Hepatocyte (in vitro differentiated cells): ENCODE measurements at regions not wholly inside any gene's neighbourhood (a gene's known extent, or its start where the extent isn't known, plus 50 kb on each side); places are given as distances from the start of the nearest gene placed in this dataset.

Experiments
- DNase-seq: peaks from one replicate; pipeline ENCODE4 v3.0.0-alpha.2; 2016; ENCODE audit warnings: low spot score
- H2AFZ ChIP-seq: fragments of 200-600 bp; sonication (generic); 2 replicates; pipeline ENCODE4 v1.6.0; 2016; ENCODE audit warnings: antibody characterized with exemption, mild to moderate bottlenecking
- H3K27ac ChIP-seq: fragments of 200-600 bp; sonication (generic); 2 replicates; pipeline ENCODE4 v1.5.1; 2016; ENCODE audit warnings: mild to moderate bottlenecking
- H3K27me3 ChIP-seq: fragments of 200-600 bp; sonication (generic); 2 replicates; pipeline ENCODE4 v1.6.1; 2016
- H3K36me3 ChIP-seq: fragments of 200-600 bp; sonication (generic); replicated peaks from 2 replicates; pipeline ENCODE4 v1.5.1; 2016; ENCODE audit warnings: low read depth; ENCODE audit not compliant: insufficient read depth
- H3K4me1 ChIP-seq: fragments of 200-600 bp; sonication (generic); 2 replicates; pipeline ENCODE4 v1.5.1; 2016; ENCODE audit warnings: mild to moderate bottlenecking, moderate library complexity; ENCODE audit not compliant: insufficient read depth
- H3K4me2 ChIP-seq: fragments of 200-600 bp; sonication (generic); 2 replicates; pipeline ENCODE4 v1.6.0; 2016
- H3K4me3 ChIP-seq: fragments of 200-600 bp; sonication (generic); 2 replicates; pipeline ENCODE4 v1.5.1; 2016; ENCODE audit warnings: mild to moderate bottlenecking
- H3K79me2 ChIP-seq: fragments of 200-600 bp; sonication (generic); 2 replicates; pipeline ENCODE4 v1.6.0; 2017; ENCODE audit warnings: mild to moderate bottlenecking
- H3K9me2 ChIP-seq: fragments of 200-600 bp; sonication (generic); replicated peaks from 2 replicates; pipeline ENCODE4 v1.6.0; 2017; ENCODE audit warnings: mild to moderate bottlenecking; ENCODE audit not compliant: insufficient read depth
- H3K9me3 ChIP-seq: fragments of 200-600 bp; sonication (generic); 2 replicates; pipeline ENCODE4 v1.5.1; 2016; ENCODE audit warnings: low read depth, mild to moderate bottlenecking
- H4K20me1 ChIP-seq: fragments of 200-600 bp; sonication (generic); 2 replicates; pipeline ENCODE4 v1.6.0; 2016; ENCODE audit warnings: mild to moderate bottlenecking; ENCODE audit not compliant: insufficient read depth, poor library complexity, severe bottlenecking
- EZH2 ChIP-seq: fragments of 200-600 bp; sonication (generic); IDR thresholded peaks from 2 replicates; pipeline ENCODE4 v1.6.1; 2016; ENCODE audit warnings: antibody characterized with exemption, mild to moderate bottlenecking, borderline replicate concordance
- EZH2phosphoT487 ChIP-seq: fragments of 200-600 bp; sonication (generic); IDR thresholded peaks from one replicate; pipeline ENCODE4 v1.6.1; 2018; ENCODE audit warnings: antibody characterized with exemption, mild to moderate bottlenecking, low read depth, moderate library complexity; ENCODE audit not compliant: unreplicated experiment, severe bottlenecking
- WGBS: methylation state at CpG from one replicate; pipeline ENCODE4 v1.1.6; 2016; ENCODE audit warnings: low lambda C conversion rate; ENCODE audit errors: missing lambda C conversion rate; 5-methylcytosine and 5-hydroxymethylcytosine counted together
- TF ChIP-seq, protein P1 (sequence below): fragments of 200-600 bp; sonication (generic); IDR thresholded peaks from 2 replicates; pipeline ENCODE4 v1.5.1; 2016; ENCODE audit warnings: antibody characterized with exemption, mild to moderate bottlenecking; ENCODE audit not compliant: poor library complexity

DNA sequence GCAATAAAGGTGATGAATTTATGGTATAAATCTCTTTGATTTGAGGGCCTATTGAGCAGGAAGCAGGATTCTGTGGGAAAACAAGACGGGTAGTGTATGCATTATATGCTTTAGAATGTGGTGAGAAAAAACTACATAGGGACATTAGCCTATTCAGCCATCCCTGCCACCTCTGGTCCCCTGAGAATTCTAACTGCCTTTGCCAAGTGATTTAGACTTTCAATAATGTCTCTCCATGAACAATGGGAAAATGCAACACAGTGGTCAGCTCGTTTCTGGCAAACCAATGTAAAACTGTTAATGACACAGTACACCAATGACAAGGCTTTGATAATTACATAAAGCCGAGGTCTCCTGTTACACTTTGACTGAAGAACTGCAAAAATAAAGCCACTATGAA is 314.7 kb upstream of the CNTN4 start:
- no peak for DNase-seq
- 78% methylated on average over 3 of the region's 3 CpGs for WGBS
- Histone ChIP-seq H3K27me3 (no peaks in the 10 kb centered on the region), H2AFZ (no peak overlapping the region), H3K4me1 (no peaks in the 10 kb centered on the region), H3K9me2 (no peaks in the 10 kb centered on the region), H3K9me3 (no peaks in the 10 kb centered on the region), H3K36me3 (no peaks in the 10 kb centered on the region), H3K79me2 (no peaks in the 10 kb centered on the region), H3K4me2 (no peak overlapping the region), H4K20me1 (no peaks in the 10 kb centered on the region), H3K4me3 (no peak overlapping the region), H3K27ac (no peak overlapping the region)
- TF ChIP-seq, protein P1, sequence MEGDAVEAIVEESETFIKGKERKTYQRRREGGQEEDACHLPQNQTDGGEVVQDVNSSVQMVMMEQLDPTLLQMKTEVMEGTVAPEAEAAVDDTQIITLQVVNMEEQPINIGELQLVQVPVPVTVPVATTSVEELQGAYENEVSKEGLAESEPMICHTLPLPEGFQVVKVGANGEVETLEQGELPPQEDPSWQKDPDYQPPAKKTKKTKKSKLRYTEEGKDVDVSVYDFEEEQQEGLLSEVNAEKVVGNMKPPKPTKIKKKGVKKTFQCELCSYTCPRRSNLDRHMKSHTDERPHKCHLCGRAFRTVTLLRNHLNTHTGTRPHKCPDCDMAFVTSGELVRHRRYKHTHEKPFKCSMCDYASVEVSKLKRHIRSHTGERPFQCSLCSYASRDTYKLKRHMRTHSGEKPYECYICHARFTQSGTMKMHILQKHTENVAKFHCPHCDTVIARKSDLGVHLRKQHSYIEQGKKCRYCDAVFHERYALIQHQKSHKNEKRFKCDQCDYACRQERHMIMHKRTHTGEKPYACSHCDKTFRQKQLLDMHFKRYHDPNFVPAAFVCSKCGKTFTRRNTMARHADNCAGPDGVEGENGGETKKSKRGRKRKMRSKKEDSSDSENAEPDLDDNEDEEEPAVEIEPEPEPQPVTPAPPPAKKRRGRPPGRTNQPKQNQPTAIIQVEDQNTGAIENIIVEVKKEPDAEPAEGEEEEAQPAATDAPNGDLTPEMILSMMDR = no peak
- TF ChIP-seq EZH2 = no peak
- no peak for TF ChIP-seq EZH2phosphoT487

DNA sequence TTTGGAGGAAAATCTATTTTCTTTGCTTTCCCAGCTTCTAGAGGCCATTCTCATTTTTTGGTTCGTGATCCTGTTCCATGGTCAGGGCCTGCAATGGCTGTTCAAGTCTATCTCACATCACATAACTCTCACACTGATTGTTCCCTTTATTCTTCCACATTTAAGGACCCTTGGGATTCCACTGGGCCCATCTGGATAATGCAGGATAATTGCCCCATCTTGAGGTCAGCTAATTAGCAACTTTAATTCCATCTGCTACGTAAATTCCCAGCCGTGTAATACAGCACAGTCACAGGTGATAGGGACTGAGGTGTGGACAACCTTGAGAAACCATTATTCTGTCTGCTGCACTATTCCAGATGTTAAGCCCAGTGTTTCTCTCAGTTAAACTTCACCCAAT is 311.6 kb upstream of the CNTN4 start:
- 79% methylated on average over 3 of the region's 3 CpGs for WGBS
- no peaks in the 10 kb centered on the region for H3K9me3 ChIP-seq
- DNase-seq = no peak
- no peaks in the 10 kb centered on the region for H3K9me2 ChIP-seq
- no peaks in the 10 kb centered on the region for H3K4me1 ChIP-seq
- TF ChIP-seq EZH2phosphoT487 (no peak), EZH2 (no peak)
- TF ChIP-seq, protein P1 = no peak
- H3K27ac ChIP-seq = no peak overlapping the region
- no peak overlapping the region for H2AFZ ChIP-seq
- H3K36me3 ChIP-seq = no peaks in the 10 kb centered on the region
- no peak overlapping the region for H3K4me3 ChIP-seq
- no peaks in the 10 kb centered on the region for H3K27me3 ChIP-seq
- H3K4me2 ChIP-seq = no peak overlapping the region
- no peaks in the 10 kb centered on the region for H4K20me1 ChIP-seq
- H3K79me2 ChIP-seq = no peaks in the 10 kb centered on the region

GRCh38 chr3:1792466-1792865 is 306.2 kb upstream of the CNTN4 start:
- no peak for DNase-seq
- no peaks in the 10 kb centered on the region for H3K36me3 ChIP-seq
- H3K4me2 ChIP-seq = no peak overlapping the region
- TF ChIP-seq, protein P1 = no peak
- no peak for TF ChIP-seq EZH2phosphoT487
- TF ChIP-seq EZH2 = no peak
- H3K4me1 ChIP-seq = no peaks in the 10 kb centered on the region
- H3K79me2 ChIP-seq = no peaks in the 10 kb centered on the region
- no peak overlapping the region for H3K27ac ChIP-seq
- no peaks in the 10 kb centered on the region for H3K9me3 ChIP-seq
- no peaks in the 10 kb centered on the region for H3K27me3 ChIP-seq
- no peak overlapping the region for H3K4me3 ChIP-seq
- no peaks in the 10 kb centered on the region for H3K9me2 ChIP-seq
- no peak overlapping the region for H2AFZ ChIP-seq
- H4K20me1 ChIP-seq = no peaks in the 10 kb centered on the region
- 71% methylated on average over 2 of the region's 2 CpGs for WGBS
